GM12878 (cell line): ENCODE measurements at regions not wholly inside any gene's neighbourhood (a gene's known extent, or its start where the extent isn't known, plus 50 kb on each side); places are given as distances from the start of the nearest gene placed in this dataset.
"Not testable (repeated sequence)": the region's sequence is repeated elsewhere in the genome, so short reads cannot be mapped to it uniquely, and the experiment has no call there.

ENCODE experiments used
- ATAC-seq: fragments of 200-7000 bp; cut with Tn5 transposase; 3 replicates; pipeline ENCODE4 v1.9.1; 2020; ENCODE audit warnings: mild to moderate bottlenecking, moderate library complexity
- BruUV-seq: library from RNA; stranded (reverse); fragments of 400-500 nt; replicated peaks from 2 replicates; lab custom pipeline; 2021; lab: Mats Ljungman, UMichigan
- CTCF ChIA-PET: fragments of 300-600 bp; sonication (Branson Sonifier 250); formaldehyde crosslinking; extraction: SDS; loops from one replicate; lab custom pipeline; 2021; ENCODE audit warnings: inconsistent platforms; lab: Yijun Ruan, JAX
- POLR2A ChIA-PET: fragments of 350-600 bp; formaldehyde crosslinking; extraction: SDS; loops from one replicate; lab custom pipeline; 2021; ENCODE audit warnings: inconsistent platforms; lab: Charles Lee
- RAD21 ChIA-PET: fragments of 300-600 bp; sonication (Branson Sonifier 250); formaldehyde crosslinking; loops from one replicate; lab custom pipeline; 2023; ENCODE audit warnings: antibody characterized with exemption; ENCODE audit not compliant: unreplicated experiment; lab: Charles Lee
- SMC1A ChIA-PET: fragments of 300-600 bp; sonication (Branson Sonifier 250); formaldehyde crosslinking; loops from one replicate; lab custom pipeline; 2023; ENCODE audit not compliant: unreplicated experiment, uncharacterized antibody; lab: Charles Lee
- DNase-seq: peaks from one replicate; pipeline ENCODE4 v3.0.0-alpha.2; 2011; ENCODE audit warnings: low read depth, low spot score
- FAIRE-seq: peaks from 3 replicates; lab custom pipeline; 2011; peaks lifted over from hg19 to GRCh38; lab: Jason Lieb, UNC
- H2AFZ ChIP-seq: 2 replicates; pipeline ENCODE4 v1.6.0; 2011; ENCODE audit warnings: low read depth, low read length, control low read depth; ENCODE audit not compliant: control insufficient read depth
- H3K27ac ChIP-seq: 2 replicates; pipeline ENCODE4 v1.5.1; 2011; ENCODE audit warnings: control low read depth; ENCODE audit not compliant: control insufficient read depth, insufficient read depth
- H3K27me3 ChIP-seq, 2 experiments: replicated peaks in 1 of 2; 2 replicates each; pipeline versions ENCODE4 v1.6.0 to v1.6.1; 2011; ENCODE audit warnings: low read length in 1 of 2; ENCODE audit not compliant: control insufficient read depth in 2 of 2, insufficient read depth in 2 of 2
- H3K36me3 ChIP-seq, 2 experiments: 2 replicates each; pipeline ENCODE4 v1.5.1; 2011; ENCODE audit warnings: low read length in 1 of 2; ENCODE audit not compliant: control insufficient read depth in 2 of 2, insufficient read depth in 2 of 2
- H3K4me1 ChIP-seq: 2 replicates; pipeline ENCODE4 v1.6.1; 2011; ENCODE audit warnings: mild to moderate bottlenecking, low read length, moderate library complexity, mixed read lengths; ENCODE audit not compliant: control insufficient read depth, insufficient read depth
- H3K4me2 ChIP-seq: 2 replicates; pipeline ENCODE4 v1.6.0; 2011; ENCODE audit warnings: control low read depth; ENCODE audit not compliant: control insufficient read depth, insufficient read depth
- H3K4me3 ChIP-seq: fragments of 200-600 bp; sonication (generic); 2 replicates; pipeline ENCODE4 v1.5.1; 2016
- H3K79me2 ChIP-seq: 2 replicates; pipeline ENCODE4 v1.6.0; 2011; ENCODE audit warnings: low read length; ENCODE audit not compliant: control insufficient read depth, insufficient read depth
- H3K9ac ChIP-seq: 2 replicates; pipeline ENCODE4 v1.8.0; 2011; ENCODE audit warnings: low read length, control low read depth, mixed read lengths; ENCODE audit not compliant: control insufficient read depth, insufficient read depth
- H3K9me3 ChIP-seq: replicated peaks from 3 replicates; pipeline ENCODE4 v1.5.1; 2011; ENCODE audit warnings: mild to moderate bottlenecking, low read length; ENCODE audit not compliant: control insufficient read depth, insufficient read depth
- H4K20me1 ChIP-seq: 2 replicates; pipeline ENCODE4 v1.6.0; 2011; ENCODE audit not compliant: control insufficient read depth, insufficient read depth
- POLR2A ChIP-seq: IDR thresholded peaks from 2 replicates; pipeline ENCODE4 v1.6.1; 2011; ENCODE audit warnings: low read depth, mild to moderate bottlenecking, low read length
- WGBS: methylation state at CpG from one replicate; pipeline ENCODE4 v1.1.6; 2016; ENCODE audit warnings: low lambda C conversion rate; ENCODE audit not compliant: insufficient replicate concordance, insufficient coverage; ENCODE audit errors: missing lambda C conversion rate; 5-methylcytosine and 5-hydroxymethylcytosine counted together
- in situ Hi-C: fragments of 300-500 bp; cut with MboI; formaldehyde crosslinking; loops from 9 replicates; pipeline ENCODE4 v1.14.3; 2018; ENCODE audit warnings: mixed read lengths
- intact Hi-C: fragments of 100-400 bp; cut with micrococcal nuclease; formaldehyde crosslinking; loops from one replicate; pipeline ENCODE4 v1.14.2; 2022; ENCODE audit not compliant: unreplicated experiment
- TF ChIP-seq, protein P1 (sequence below): fragments of 450-650 bp; formaldehyde crosslinking; IDR thresholded peaks from 2 replicates; pipeline ENCODE4 v1.4.0; 2020; ENCODE audit warnings: mild to moderate bottlenecking, moderate library complexity

GRCh38 chr2:234169674-234170073 lies 119.2 kb downstream of the SPP2 start (continued):
- TF ChIP-seq, protein P1, sequence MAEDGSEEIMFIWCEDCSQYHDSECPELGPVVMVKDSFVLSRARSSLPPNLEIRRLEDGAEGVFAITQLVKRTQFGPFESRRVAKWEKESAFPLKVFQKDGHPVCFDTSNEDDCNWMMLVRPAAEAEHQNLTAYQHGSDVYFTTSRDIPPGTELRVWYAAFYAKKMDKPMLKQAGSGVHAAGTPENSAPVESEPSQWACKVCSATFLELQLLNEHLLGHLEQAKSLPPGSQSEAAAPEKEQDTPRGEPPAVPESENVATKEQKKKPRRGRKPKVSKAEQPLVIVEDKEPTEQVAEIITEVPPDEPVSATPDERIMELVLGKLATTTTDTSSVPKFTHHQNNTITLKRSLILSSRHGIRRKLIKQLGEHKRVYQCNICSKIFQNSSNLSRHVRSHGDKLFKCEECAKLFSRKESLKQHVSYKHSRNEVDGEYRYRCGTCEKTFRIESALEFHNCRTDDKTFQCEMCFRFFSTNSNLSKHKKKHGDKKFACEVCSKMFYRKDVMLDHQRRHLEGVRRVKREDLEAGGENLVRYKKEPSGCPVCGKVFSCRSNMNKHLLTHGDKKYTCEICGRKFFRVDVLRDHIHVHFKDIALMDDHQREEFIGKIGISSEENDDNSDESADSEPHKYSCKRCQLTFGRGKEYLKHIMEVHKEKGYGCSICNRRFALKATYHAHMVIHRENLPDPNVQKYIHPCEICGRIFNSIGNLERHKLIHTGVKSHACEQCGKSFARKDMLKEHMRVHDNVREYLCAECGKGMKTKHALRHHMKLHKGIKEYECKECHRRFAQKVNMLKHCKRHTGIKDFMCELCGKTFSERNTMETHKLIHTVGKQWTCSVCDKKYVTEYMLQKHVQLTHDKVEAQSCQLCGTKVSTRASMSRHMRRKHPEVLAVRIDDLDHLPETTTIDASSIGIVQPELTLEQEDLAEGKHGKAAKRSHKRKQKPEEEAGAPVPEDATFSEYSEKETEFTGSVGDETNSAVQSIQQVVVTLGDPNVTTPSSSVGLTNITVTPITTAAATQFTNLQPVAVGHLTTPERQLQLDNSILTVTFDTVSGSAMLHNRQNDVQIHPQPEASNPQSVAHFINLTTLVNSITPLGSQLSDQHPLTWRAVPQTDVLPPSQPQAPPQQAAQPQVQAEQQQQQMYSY (CRISPR knock-in tag), result no peak
- no peak for TF ChIP-seq POLR2A

GRCh38 chr2:234168605-234169570 lies 118.4 kb downstream of the SPP2 start:
- SMC1A ChIA-PET, CTCF ChIA-PET, H3K27ac ChIP-seq, H2AFZ ChIP-seq, H3K27me3 ChIP-seq, H3K36me3 ChIP-seq, RAD21 ChIA-PET, H3K4me2 ChIP-seq, POLR2A ChIA-PET, intact Hi-C loops, BruUV-seq, ATAC-seq, H3K4me3 ChIP-seq, FAIRE-seq, H3K9ac ChIP-seq, H3K4me1 ChIP-seq, H3K9me3 ChIP-seq, in situ Hi-C loops, H4K20me1 ChIP-seq, H3K79me2 ChIP-seq, DNase-seq: not testable (repeated sequence)
- 51% methylated on average over 8 of the region's 8 CpGs for WGBS
